ENCODE measurements at regions not wholly inside any gene's neighbourhood (a gene's known extent, or its start where the extent isn't known, plus 50 kb on each side); places are given as distances from the start of the nearest gene placed in this dataset.

- H3K4me3 ChIP-seq (ENCODE audit: low read depth, low read length), result no peak overlapping the region
- no peaks in the 10 kb centered on the region for H3K27me3 ChIP-seq (ENCODE audit: control insufficient read depth, insufficient read depth, low read length)
- peaks cover 49% of the 10 kb centered on the region for H3K4me1 ChIP-seq (ENCODE audit: control insufficient read depth, insufficient read depth, low read length)
- H3K36me3 ChIP-seq (ENCODE audit: control insufficient read depth, insufficient read depth, low read length), result no peaks in the 10 kb centered on the region
- H3K9me3 ChIP-seq (ENCODE audit: control insufficient read depth, insufficient read depth, low read length), result no peaks in the 10 kb centered on the region
- H3K27ac ChIP-seq (ENCODE audit: low read depth, low read length), result no peak overlapping the region
- 60% methylated on average over 3 of the region's 6 CpGs for WGBS (ENCODE audit: insufficient coverage)
- no peak for DNase-seq (ENCODE audit: low read depth in 4 of 6, low spot score in 6 of 6)
Observed at GRCh38 chr14:100398044-100398443, 74.9 kb downstream of the SLC25A47 start.

GRCh38 chr14:100399052-100399849 is 76.1 kb downstream of the SLC25A47 start:
- H3K9me3 ChIP-seq (ENCODE audit: control insufficient read depth, insufficient read depth, low read length), result no peaks in the 10 kb centered on the region
- peaks cover 3% of the 10 kb centered on the region for H3K36me3 ChIP-seq (ENCODE audit: control insufficient read depth, insufficient read depth, low read length)
- H3K27ac ChIP-seq (ENCODE audit: low read depth, low read length), result peak overlapping the region; percentile 54
- 19% methylated on average over 10 of the region's 13 CpGs for WGBS (ENCODE audit: insufficient coverage)
- DNase-seq (ENCODE audit: low read depth in 4 of 6, low spot score in 6 of 6), result peak in 2 of 6 donors; percentile 83 to 94
- H3K27me3 ChIP-seq (ENCODE audit: control insufficient read depth, insufficient read depth, low read length), result no peaks in the 10 kb centered on the region
- H3K4me1 ChIP-seq (ENCODE audit: control insufficient read depth, insufficient read depth, low read length), result peaks cover 49% of the 10 kb centered on the region
- no peak overlapping the region for H3K4me3 ChIP-seq (ENCODE audit: low read depth, low read length)

GRCh38 chr14:100400115-100400514 is 77.0 kb downstream of the SLC25A47 start:
- H3K4me3 ChIP-seq (ENCODE audit: low read depth, low read length), result no peak overlapping the region
- H3K4me1 ChIP-seq (ENCODE audit: control insufficient read depth, insufficient read depth, low read length), result peaks cover 49% of the 10 kb centered on the region
- DNase-seq (ENCODE audit: low read depth in 4 of 6, low spot score in 6 of 6), result peak in 2 of 6 donors; percentile 74 to 82
- no peaks in the 10 kb centered on the region for H3K9me3 ChIP-seq (ENCODE audit: control insufficient read depth, insufficient read depth, low read length)
- WGBS (ENCODE audit: insufficient coverage), result 25% methylated on average over 5 of the region's 5 CpGs
- peaks cover 3% of the 10 kb centered on the region for H3K36me3 ChIP-seq (ENCODE audit: control insufficient read depth, insufficient read depth, low read length)
- no peak overlapping the region for H3K27ac ChIP-seq (ENCODE audit: low read depth, low read length)
- no peaks in the 10 kb centered on the region for H3K27me3 ChIP-seq (ENCODE audit: control insufficient read depth, insufficient read depth, low read length)

GRCh38 chr14:100401031-100401692 is 78.0 kb downstream of the SLC25A47 start:
- H3K36me3 ChIP-seq (ENCODE audit: control insufficient read depth, insufficient read depth, low read length), result peaks cover 3% of the 10 kb centered on the region
- H3K9me3 ChIP-seq (ENCODE audit: control insufficient read depth, insufficient read depth, low read length), result no peaks in the 10 kb centered on the region
- H3K27me3 ChIP-seq (ENCODE audit: control insufficient read depth, insufficient read depth, low read length), result no peaks in the 10 kb centered on the region
- 60% methylated on average over 14 of the region's 17 CpGs for WGBS (ENCODE audit: insufficient coverage)
- no peak for DNase-seq (ENCODE audit: low read depth in 4 of 6, low spot score in 6 of 6)
- no peak overlapping the region for H3K4me3 ChIP-seq (ENCODE audit: low read depth, low read length)
- H3K4me1 ChIP-seq (ENCODE audit: control insufficient read depth, insufficient read depth, low read length), result peaks cover 56% of the 10 kb centered on the region
- no peak overlapping the region for H3K27ac ChIP-seq (ENCODE audit: low read depth, low read length)

GRCh38 chr14:100401792-100402191 is 78.7 kb downstream of the SLC25A47 start:
- WGBS (ENCODE audit: insufficient coverage), result no CpG with 5 or more reads among the region's 3 CpGs
- Histone ChIP-seq H3K9me3 (ENCODE audit: control insufficient read depth, insufficient read depth, low read length) (no peaks in the 10 kb centered on the region), H3K4me3 (ENCODE audit: low read depth, low read length) (no peak overlapping the region), H3K4me1 (ENCODE audit: control insufficient read depth, insufficient read depth, low read length) (peaks cover 55% of the 10 kb centered on the region), H3K36me3 (ENCODE audit: control insufficient read depth, insufficient read depth, low read length) (peaks cover 3% of the 10 kb centered on the region), H3K27me3 (ENCODE audit: control insufficient read depth, insufficient read depth, low read length) (no peaks in the 10 kb centered on the region), H3K27ac (ENCODE audit: low read depth, low read length) (no peak overlapping the region)
- DNase-seq (ENCODE audit: low read depth in 4 of 6, low spot score in 6 of 6), result peak in 1 of 6 donors; percentile 72

- no peak overlapping the region for H3K4me3 ChIP-seq (ENCODE audit: low read depth, low read length)
- peaks cover 57% of the 10 kb centered on the region for H3K4me1 ChIP-seq (ENCODE audit: control insufficient read depth, insufficient read depth, low read length)
- H3K27ac ChIP-seq (ENCODE audit: low read depth, low read length), result no peak overlapping the region
- H3K27me3 ChIP-seq (ENCODE audit: control insufficient read depth, insufficient read depth, low read length), result no peaks in the 10 kb centered on the region
- DNase-seq (ENCODE audit: low read depth in 4 of 6, low spot score in 6 of 6), result peak in 1 of 6 donors; percentile 80
- H3K36me3 ChIP-seq (ENCODE audit: control insufficient read depth, insufficient read depth, low read length), result peaks cover 3% of the 10 kb centered on the region
- no peaks in the 10 kb centered on the region for H3K9me3 ChIP-seq (ENCODE audit: control insufficient read depth, insufficient read depth, low read length)
- 17% methylated on average over 5 of the region's 7 CpGs for WGBS (ENCODE audit: insufficient coverage)
Observed at GRCh38 chr14:100402631-100403030, 79.5 kb downstream of the SLC25A47 start.

- WGBS (ENCODE audit: insufficient coverage), result 78% methylated on average over 1 of the region's 5 CpGs
- Histone ChIP-seq H3K27me3 (ENCODE audit: control insufficient read depth, insufficient read depth, low read length) (no peaks in the 10 kb centered on the region), H3K4me1 (ENCODE audit: control insufficient read depth, insufficient read depth, low read length) (peaks cover 58% of the 10 kb centered on the region), H3K27ac (ENCODE audit: low read depth, low read length) (no peak overlapping the region), H3K36me3 (ENCODE audit: control insufficient read depth, insufficient read depth, low read length) (peaks cover 6% of the 10 kb centered on the region), H3K9me3 (ENCODE audit: control insufficient read depth, insufficient read depth, low read length) (no peaks in the 10 kb centered on the region), H3K4me3 (ENCODE audit: low read depth, low read length) (no peak overlapping the region)
- no peak for DNase-seq (ENCODE audit: low read depth in 4 of 6, low spot score in 6 of 6)
Observed at GRCh38 chr14:100403105-100403504, 80.0 kb downstream of the SLC25A47 start.

- no peak overlapping the region for H3K4me3 ChIP-seq (ENCODE audit: low read depth, low read length)
- H3K27me3 ChIP-seq (ENCODE audit: control insufficient read depth, insufficient read depth, low read length), result no peaks in the 10 kb centered on the region
- peaks cover 58% of the 10 kb centered on the region for H3K4me1 ChIP-seq (ENCODE audit: control insufficient read depth, insufficient read depth, low read length)
- no peaks in the 10 kb centered on the region for H3K9me3 ChIP-seq (ENCODE audit: control insufficient read depth, insufficient read depth, low read length)
- peaks cover 6% of the 10 kb centered on the region for H3K36me3 ChIP-seq (ENCODE audit: control insufficient read depth, insufficient read depth, low read length)
- 96% methylated on average over 10 of the region's 10 CpGs for WGBS (ENCODE audit: insufficient coverage)
- H3K27ac ChIP-seq (ENCODE audit: low read depth, low read length), result no peak overlapping the region
- DNase-seq (ENCODE audit: low read depth in 4 of 6, low spot score in 6 of 6), result peak in 1 of 6 donors; percentile 65
Observed at GRCh38 chr14:100403802-100404365, 80.7 kb downstream of the SLC25A47 start.

GRCh38 chr14:100404419-100404818 is 81.3 kb downstream of the SLC25A47 start:
- WGBS (ENCODE audit: insufficient coverage), result 100% methylated on average over 4 of the region's 4 CpGs
- H3K4me1 ChIP-seq (ENCODE audit: control insufficient read depth, insufficient read depth, low read length), result peaks cover 55% of the 10 kb centered on the region
- no peaks in the 10 kb centered on the region for H3K27me3 ChIP-seq (ENCODE audit: control insufficient read depth, insufficient read depth, low read length)
- DNase-seq (ENCODE audit: low read depth in 4 of 6, low spot score in 6 of 6), result no peak
- H3K4me3 ChIP-seq (ENCODE audit: low read depth, low read length), result no peak overlapping the region
- no peak overlapping the region for H3K27ac ChIP-seq (ENCODE audit: low read depth, low read length)
- H3K9me3 ChIP-seq (ENCODE audit: control insufficient read depth, insufficient read depth, low read length), result no peaks in the 10 kb centered on the region
- peaks cover 6% of the 10 kb centered on the region for H3K36me3 ChIP-seq (ENCODE audit: control insufficient read depth, insufficient read depth, low read length)

All from spinal cord (tissue), 9 donors.